Fibroblast of skin of right quadriceps (primary cell): ENCODE measurements at regions not wholly inside any gene's neighbourhood (a gene's known extent, or its start where the extent isn't known, plus 50 kb on each side); places are given as distances from the start of the nearest gene placed in this dataset.
"Not testable (repeated sequence)": the region's sequence is repeated elsewhere in the genome, so short reads cannot be mapped to it uniquely, and the experiment has no call there.

Experiments
- DNase-seq: peaks from one replicate; pipeline ENCODE4 v3.0.0-alpha.2; 2013

GRCh38 chr11:115981814-115982471 is 477.7 kb upstream of the CADM1 start:
- no peak for DNase-seq

GRCh38 chr11:115981104-115981481 is 476.9 kb upstream of the CADM1 start:
- DNase-seq, result no peak

GRCh38 chr11:115980337-115981103 is 476.3 kb upstream of the CADM1 start:
- DNase-seq, result no peak

GRCh38 chr11:115974703-115975102 is 470.5 kb upstream of the CADM1 start:
- no peak for DNase-seq

- DNase-seq, result not testable (repeated sequence)
Observed at GRCh38 chr11:115967203-115967602, 463.0 kb upstream of the CADM1 start.

- no peak for DNase-seq
Observed at GRCh38 chr11:115965767-115966504, 461.7 kb upstream of the CADM1 start.

GRCh38 chr11:115964091-115964490 is 459.9 kb upstream of the CADM1 start:
- no peak for DNase-seq

- peak; percentile 60 for DNase-seq
Observed at GRCh38 chr11:115963156-115963555, 458.9 kb upstream of the CADM1 start.

GRCh38 chr11:115961159-115962003 is 457.2 kb upstream of the CADM1 start:
- DNase-seq, result peak; percentile 10

GRCh38 chr11:115959081-115959486 is 454.9 kb upstream of the CADM1 start:
- no peak for DNase-seq

- no peak for DNase-seq
Observed at GRCh38 chr11:115958089-115959000, 454.1 kb upstream of the CADM1 start.

GRCh38 chr11:115955803-115956202 is 451.6 kb upstream of the CADM1 start:
- no peak for DNase-seq

GRCh38 chr11:115950660-115951059 is 446.4 kb upstream of the CADM1 start:
- DNase-seq, result no peak

- peak; percentile 18 for DNase-seq
Observed at GRCh38 chr11:115944596-115944995, 440.4 kb upstream of the CADM1 start.

- DNase-seq, result no peak
Observed at GRCh38 chr11:115942011-115942410, 437.8 kb upstream of the CADM1 start.

- DNase-seq, result peak; percentile 94
Observed at GRCh38 chr11:115941481-115941993, 437.3 kb upstream of the CADM1 start.

- DNase-seq, result no peak
Observed at GRCh38 chr11:115941044-115941443, 436.8 kb upstream of the CADM1 start.

- no peak for DNase-seq
Observed at GRCh38 chr11:115939731-115940421, 435.7 kb upstream of the CADM1 start.

GRCh38 chr11:115939104-115939730 is 435.0 kb upstream of the CADM1 start:
- DNase-seq, result peak; percentile 43

GRCh38 chr11:115933564-115933963 is 429.3 kb upstream of the CADM1 start:
- DNase-seq, result no peak
